Endothelial cell of umbilical vein (primary cell): ENCODE measurements at regions not wholly inside any gene's neighbourhood (a gene's known extent, or its start where the extent isn't known, plus 50 kb on each side); places are given as distances from the start of the nearest gene placed in this dataset.
"Not testable (repeated sequence)": the region's sequence is repeated elsewhere in the genome, so short reads cannot be mapped to it uniquely, and the experiment has no call there.

ENCODE experiments used
- BruUV-seq: library from RNA; stranded (reverse); fragments of 400-500 nt; replicated peaks from 2 replicates; lab custom pipeline; 2021; lab: Mats Ljungman, UMichigan
- CTCF ChIA-PET: fragments of 300-600, 350-600 bp; sonication (Branson Sonifier 250); formaldehyde crosslinking; loops from one replicate; lab custom pipeline; 2021; ENCODE audit warnings: antibody characterized with exemption, inconsistent platforms; lab: Charles Lee
- POLR2A ChIA-PET: fragments of 300-600, 350-600 bp; sonication (Branson Sonifier 250); formaldehyde crosslinking; loops from one replicate; lab custom pipeline; 2021; ENCODE audit warnings: antibody characterized with exemption, inconsistent platforms; lab: Charles Lee
- DNase-seq: peaks from one replicate; pipeline ENCODE4 v3.0.0-alpha.2; 2011; ENCODE audit warnings: low read depth, low spot score
- FAIRE-seq: peaks from 2 replicates; lab custom pipeline; 2011; peaks lifted over from hg19 to GRCh38; lab: Jason Lieb, UNC
- H2AFZ ChIP-seq: 2 replicates; pipeline ENCODE4 v1.6.0; 2012; ENCODE audit warnings: low read depth, low read length, control low read depth, inconsistent platforms
- H3K27ac ChIP-seq: 2 replicates; pipeline ENCODE4 v1.5.1; 2011; ENCODE audit warnings: low read depth, mild to moderate bottlenecking, control low read depth, low read length, moderate library complexity; ENCODE audit not compliant: insufficient read depth
- H3K27me3 ChIP-seq, 2 experiments: 2 replicates each; pipeline versions ENCODE4 v1.6.0 to v1.6.1; 2011; ENCODE audit warnings: low read length in 2 of 2, mixed read lengths in 1 of 2; ENCODE audit not compliant: control insufficient read depth in 2 of 2, insufficient read depth in 2 of 2
- H3K36me3 ChIP-seq, 2 experiments: 2 replicates in 1 of 2; 3 replicates in 1 of 2; pipeline ENCODE4 v1.5.1; 2011; ENCODE audit warnings: low read length in 2 of 2, mild to moderate bottlenecking in 1 of 2, moderate library complexity in 1 of 2; ENCODE audit not compliant: control insufficient read depth in 2 of 2, insufficient read depth in 2 of 2; ENCODE audit errors: extremely low read depth in 1 of 2
- H3K4me1 ChIP-seq: 3 replicates; pipeline ENCODE4 v1.5.1; 2011; ENCODE audit warnings: mild to moderate bottlenecking, low read length; ENCODE audit not compliant: control insufficient read depth, insufficient read depth; ENCODE audit errors: extremely low read depth
- H3K4me2 ChIP-seq: 2 replicates; pipeline ENCODE4 v1.6.1; 2011; ENCODE audit warnings: low read length, control low read depth, mixed read lengths; ENCODE audit not compliant: insufficient read depth
- H3K4me3 ChIP-seq, 3 experiments: fragments of 200-600 bp in 1 of 3; sonication (generic), shearing (Covaris generic) in 1 of 3; replicated peaks in 1 of 3; 2 replicates each; pipeline ENCODE4 v1.5.1; 2011 to 2016; ENCODE audit warnings: control low read depth in 3 of 3, low read length in 3 of 3, mild to moderate bottlenecking in 2 of 3, inconsistent platforms in 1 of 3, low read depth in 1 of 3, moderate library complexity in 1 of 3; ENCODE audit not compliant: insufficient read depth in 1 of 3
- H3K79me2 ChIP-seq: 2 replicates; pipeline ENCODE4 v1.6.0; 2012; ENCODE audit warnings: low read length, inconsistent platforms; ENCODE audit not compliant: control insufficient read depth, insufficient read depth
- H3K9ac ChIP-seq: replicated peaks from 2 replicates; pipeline ENCODE3; 2011; ENCODE audit warnings: low read length, control low read depth; ENCODE audit not compliant: insufficient read depth; ENCODE audit errors: extremely low read depth
- H3K9me1 ChIP-seq: replicated peaks from 3 replicates; pipeline ENCODE4 v1.6.0; 2011; ENCODE audit warnings: mild to moderate bottlenecking, low read length; ENCODE audit not compliant: control insufficient read depth, insufficient read depth; ENCODE audit errors: extremely low read depth
- H3K9me3 ChIP-seq: replicated peaks from 2 replicates; pipeline ENCODE4 v1.5.1; 2012; ENCODE audit warnings: low read length, inconsistent platforms; ENCODE audit not compliant: control insufficient read depth, insufficient read depth
- H4K20me1 ChIP-seq: replicated peaks from 2 replicates; pipeline ENCODE3; 2011; ENCODE audit warnings: mild to moderate bottlenecking, low read length; ENCODE audit not compliant: control insufficient read depth, insufficient read depth; ENCODE audit errors: extremely low read depth
- EZH2 ChIP-seq: IDR thresholded peaks from 2 replicates; pipeline ENCODE4 v1.6.1; 2012; ENCODE audit warnings: borderline replicate concordance, low read depth, mild to moderate bottlenecking, moderate library complexity, low read length, inconsistent platforms; ENCODE audit not compliant: severe bottlenecking
- FOS ChIP-seq: IDR thresholded peaks from 2 replicates; pipeline ENCODE4 v1.6.1; 2011; ENCODE audit warnings: mild to moderate bottlenecking, low read length, moderate library complexity, borderline replicate concordance; ENCODE audit not compliant: insufficient read depth
- GATA2 ChIP-seq: IDR thresholded peaks from 2 replicates; pipeline ENCODE4 v1.7.0; 2011; ENCODE audit warnings: low read depth, mild to moderate bottlenecking, moderate library complexity, mixed read lengths, low read length; ENCODE audit not compliant: insufficient read length, insufficient read depth
- JUN ChIP-seq: IDR thresholded peaks from 2 replicates; pipeline ENCODE4 v1.6.1; 2011; ENCODE audit warnings: borderline replicate concordance, low read depth; ENCODE audit not compliant: insufficient read length, insufficient read depth
- MAX ChIP-seq: IDR thresholded peaks from 2 replicates; pipeline ENCODE4 v1.6.1; 2011; ENCODE audit not compliant: insufficient read depth, insufficient read length
- MYC ChIP-seq: IDR thresholded peaks from one replicate; pipeline ENCODE4 v1.6.1; 2011; ENCODE audit warnings: mild to moderate bottlenecking, low read depth, low read length
- POLR2A ChIP-seq: IDR thresholded peaks from 2 replicates; pipeline ENCODE4 v1.6.1; 2012; ENCODE audit warnings: low read depth, mild to moderate bottlenecking, control low read depth, low read length
- POLR2AphosphoS5 ChIP-seq: IDR thresholded peaks from 2 replicates; pipeline ENCODE4 v1.6.1; 2012; ENCODE audit warnings: low read depth, mild to moderate bottlenecking, control low read depth, low read length, moderate library complexity; ENCODE audit not compliant: insufficient read depth
- dilution Hi-C: fragments of 300-500 bp; cut with MboI; formaldehyde crosslinking; loops from one replicate; pipeline ENCODE4 v1.15.0; 2019; ENCODE audit warnings: low sequenced_read_pairs; ENCODE audit not compliant: extremely low pct_ligation_motif_present
- intact Hi-C: fragments of 100-400 bp; cut with micrococcal nuclease; formaldehyde crosslinking; loops from one replicate; pipeline ENCODE4 v1.10.0; 2022
- TF ChIP-seq, protein P1 (sequence below), 2 donors: IDR thresholded peaks; 1 replicate in 1 of 2; 2 replicates in 1 of 2; pipeline ENCODE4 v1.5.1; 2011; ENCODE audit warnings: low read length in 2 of 2, mild to moderate bottlenecking in 2 of 2, moderate library complexity in 2 of 2, control low read depth in 1 of 2, inconsistent platforms in 1 of 2, low read depth in 1 of 2; ENCODE audit not compliant: insufficient read depth in 1 of 2; ENCODE audit errors: extremely low read depth in 1 of 2

GRCh38 chr6:28626386-28626785, 100.7 kb downstream of the GPX5 start:
- H3K9me1 ChIP-seq, H4K20me1 ChIP-seq, H3K4me2 ChIP-seq, dilution Hi-C loops, POLR2A ChIA-PET, DNase-seq, H3K9ac ChIP-seq, BruUV-seq, H2AFZ ChIP-seq, H3K4me1 ChIP-seq, CTCF ChIA-PET, H3K27me3 ChIP-seq, H3K9me3 ChIP-seq, FAIRE-seq, H3K27ac ChIP-seq, H3K36me3 ChIP-seq, H3K4me3 ChIP-seq, intact Hi-C loops, H3K79me2 ChIP-seq: not testable (repeated sequence)

DNA sequence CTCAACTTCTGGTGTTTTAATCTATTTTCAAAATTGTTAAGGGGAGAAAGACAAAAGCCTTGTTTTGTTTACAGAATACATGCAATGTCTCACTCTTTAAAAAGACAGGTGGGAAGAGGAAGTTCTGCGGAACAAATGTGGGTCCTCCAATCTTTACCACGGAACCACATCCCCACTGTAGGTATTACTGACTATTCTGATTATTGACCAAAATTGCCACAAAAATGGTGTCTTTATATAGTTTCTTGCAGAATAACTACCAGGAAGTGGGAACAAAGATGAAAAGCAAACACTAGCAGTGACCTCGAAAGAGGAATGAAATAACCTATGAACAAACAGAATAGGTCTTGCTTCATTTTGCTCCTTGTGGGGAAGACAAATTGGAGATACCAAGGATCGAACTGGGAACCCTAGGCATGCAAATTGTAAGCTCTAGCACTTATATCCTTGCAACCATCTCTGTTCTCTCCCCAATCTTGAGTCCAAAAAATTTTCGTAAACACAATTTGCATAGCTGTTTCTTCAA, 106.7 kb downstream of the GPX5 start:
- ChIA-PET POLR2A (interaction anchor here (0.7 kb wide), 1 partner anchor 421 kb away, joined by 3 read pairs; no protein-coding TSS in a partner anchor), CTCF (no interaction called here)
- Histone ChIP-seq H4K20me1 (no peaks in the 10 kb centered on the region), H3K9me1 (no peaks in the 10 kb centered on the region), H3K9me3 (no peaks in the 10 kb centered on the region), H3K4me3 (no peak overlapping the region), H3K36me3 (no peaks in the 10 kb centered on the region), H3K9ac (no peak overlapping the region), H2AFZ (no peak overlapping the region), H3K4me2 (no peak overlapping the region), H3K27me3 (peaks cover 29 to 34% of the 10 kb centered on the region in 2 experiments), H3K27ac (no peak overlapping the region), H3K79me2 (no peaks in the 10 kb centered on the region), H3K4me1 (no peaks in the 10 kb centered on the region)
- dilution Hi-C loops (no loop called here), intact Hi-C loops (no loop called here)
- TF ChIP-seq POLR2AphosphoS5: no peak
- TF ChIP-seq MYC: no peak
- no peak for TF ChIP-seq GATA2
- TF ChIP-seq EZH2: no peak
- no peak for TF ChIP-seq POLR2A
- TF ChIP-seq JUN: no peak
- no peak for TF ChIP-seq FOS
- TF ChIP-seq, protein P1, sequence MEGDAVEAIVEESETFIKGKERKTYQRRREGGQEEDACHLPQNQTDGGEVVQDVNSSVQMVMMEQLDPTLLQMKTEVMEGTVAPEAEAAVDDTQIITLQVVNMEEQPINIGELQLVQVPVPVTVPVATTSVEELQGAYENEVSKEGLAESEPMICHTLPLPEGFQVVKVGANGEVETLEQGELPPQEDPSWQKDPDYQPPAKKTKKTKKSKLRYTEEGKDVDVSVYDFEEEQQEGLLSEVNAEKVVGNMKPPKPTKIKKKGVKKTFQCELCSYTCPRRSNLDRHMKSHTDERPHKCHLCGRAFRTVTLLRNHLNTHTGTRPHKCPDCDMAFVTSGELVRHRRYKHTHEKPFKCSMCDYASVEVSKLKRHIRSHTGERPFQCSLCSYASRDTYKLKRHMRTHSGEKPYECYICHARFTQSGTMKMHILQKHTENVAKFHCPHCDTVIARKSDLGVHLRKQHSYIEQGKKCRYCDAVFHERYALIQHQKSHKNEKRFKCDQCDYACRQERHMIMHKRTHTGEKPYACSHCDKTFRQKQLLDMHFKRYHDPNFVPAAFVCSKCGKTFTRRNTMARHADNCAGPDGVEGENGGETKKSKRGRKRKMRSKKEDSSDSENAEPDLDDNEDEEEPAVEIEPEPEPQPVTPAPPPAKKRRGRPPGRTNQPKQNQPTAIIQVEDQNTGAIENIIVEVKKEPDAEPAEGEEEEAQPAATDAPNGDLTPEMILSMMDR (IDR thresholded peaks at IDR 0.05; ENCODE audit: extremely low read depth in 1 of 2, insufficient read depth in 1 of 2, low read depth in 1 of 2, low read length in 2 of 2): no peak
- no peak for TF ChIP-seq MAX
- DNase-seq: no peak
- FAIRE-seq: no peak
- no TSS peak for BruUV-seq
